ENCODE measurements at regions not wholly inside any gene's neighbourhood (a gene's known extent, or its start where the extent isn't known, plus 50 kb on each side); places are given as distances from the start of the nearest gene placed in this dataset.

GRCh38 chr6:128572294-128572693 is 51.9 kb upstream of the PTPRK start:
- no peak for TF ChIP-seq EP300 (IDR thresholded peaks at IDR 0.05; ENCODE audit: borderline replicate concordance)
- no peak for TF ChIP-seq FOXM1 (IDR thresholded peaks at IDR 0.05; ENCODE audit: borderline replicate concordance, low read depth)
- TF ChIP-seq CREB1 (IDR thresholded peaks at IDR 0.05; ENCODE audit: low read depth), result no peak
- TF ChIP-seq, protein P1, sequence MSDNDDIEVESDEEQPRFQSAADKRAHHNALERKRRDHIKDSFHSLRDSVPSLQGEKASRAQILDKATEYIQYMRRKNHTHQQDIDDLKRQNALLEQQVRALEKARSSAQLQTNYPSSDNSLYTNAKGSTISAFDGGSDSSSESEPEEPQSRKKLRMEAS (IDR thresholded peaks at IDR 0.05), result no peak
- TF ChIP-seq RAD21 (IDR thresholded peaks at IDR 0.05; ENCODE audit: low read depth), result no peak
- no peak for TF ChIP-seq ZBTB7A (IDR thresholded peaks at IDR 0.05; ENCODE audit: low read depth)
- no peak for TF ChIP-seq YY1 (IDR thresholded peaks at IDR 0.05; ENCODE audit: low read depth)
- TF ChIP-seq EGR1 (IDR thresholded peaks at IDR 0.05), result no peak
- TF ChIP-seq, protein P2, sequence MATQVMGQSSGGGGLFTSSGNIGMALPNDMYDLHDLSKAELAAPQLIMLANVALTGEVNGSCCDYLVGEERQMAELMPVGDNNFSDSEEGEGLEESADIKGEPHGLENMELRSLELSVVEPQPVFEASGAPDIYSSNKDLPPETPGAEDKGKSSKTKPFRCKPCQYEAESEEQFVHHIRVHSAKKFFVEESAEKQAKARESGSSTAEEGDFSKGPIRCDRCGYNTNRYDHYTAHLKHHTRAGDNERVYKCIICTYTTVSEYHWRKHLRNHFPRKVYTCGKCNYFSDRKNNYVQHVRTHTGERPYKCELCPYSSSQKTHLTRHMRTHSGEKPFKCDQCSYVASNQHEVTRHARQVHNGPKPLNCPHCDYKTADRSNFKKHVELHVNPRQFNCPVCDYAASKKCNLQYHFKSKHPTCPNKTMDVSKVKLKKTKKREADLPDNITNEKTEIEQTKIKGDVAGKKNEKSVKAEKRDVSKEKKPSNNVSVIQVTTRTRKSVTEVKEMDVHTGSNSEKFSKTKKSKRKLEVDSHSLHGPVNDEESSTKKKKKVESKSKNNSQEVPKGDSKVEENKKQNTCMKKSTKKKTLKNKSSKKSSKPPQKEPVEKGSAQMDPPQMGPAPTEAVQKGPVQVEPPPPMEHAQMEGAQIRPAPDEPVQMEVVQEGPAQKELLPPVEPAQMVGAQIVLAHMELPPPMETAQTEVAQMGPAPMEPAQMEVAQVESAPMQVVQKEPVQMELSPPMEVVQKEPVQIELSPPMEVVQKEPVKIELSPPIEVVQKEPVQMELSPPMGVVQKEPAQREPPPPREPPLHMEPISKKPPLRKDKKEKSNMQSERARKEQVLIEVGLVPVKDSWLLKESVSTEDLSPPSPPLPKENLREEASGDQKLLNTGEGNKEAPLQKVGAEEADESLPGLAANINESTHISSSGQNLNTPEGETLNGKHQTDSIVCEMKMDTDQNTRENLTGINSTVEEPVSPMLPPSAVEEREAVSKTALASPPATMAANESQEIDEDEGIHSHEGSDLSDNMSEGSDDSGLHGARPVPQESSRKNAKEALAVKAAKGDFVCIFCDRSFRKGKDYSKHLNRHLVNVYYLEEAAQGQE (IDR thresholded peaks at IDR 0.05; ENCODE audit: low read depth), result no peak
- no peak for TF ChIP-seq TEAD4 (IDR thresholded peaks at IDR 0.05)
- no peak for TF ChIP-seq TAF1 (IDR thresholded peaks at IDR 0.05; ENCODE audit: low read depth)
- TF ChIP-seq USF1 (IDR thresholded peaks at IDR 0.05), result no peak
- TF ChIP-seq TCF12 (IDR thresholded peaks at IDR 0.05; ENCODE audit: low read depth), result no peak

All from Ishikawa (cell line).